ENCODE measurements at regions not wholly inside any gene's neighbourhood (a gene's known extent, or its start where the extent isn't known, plus 50 kb on each side); places are given as distances from the start of the nearest gene placed in this dataset.
"Not testable (repeated sequence)": the region's sequence is repeated elsewhere in the genome, so short reads cannot be mapped to it uniquely, and the experiment has no call there.

- DNase-seq (ENCODE audit: low spot score), result no peak
Measured at GRCh38 chr1:193408782-193409293, 222.4 kb upstream of the B3GALT2 start.

- no peak for DNase-seq (ENCODE audit: low spot score)
Measured at GRCh38 chr1:193406901-193407300, 220.5 kb upstream of the B3GALT2 start.

GRCh38 chr1:193404236-193404635, 217.8 kb upstream of the B3GALT2 start:
- DNase-seq (ENCODE audit: low spot score), result no peak

GRCh38 chr1:193402977-193403376, 216.6 kb upstream of the B3GALT2 start:
- DNase-seq (ENCODE audit: low spot score), result no peak

GRCh38 chr1:193402037-193402436, 215.6 kb upstream of the B3GALT2 start:
- no peak for DNase-seq (ENCODE audit: low spot score)

GRCh38 chr1:193394336-193394735, 207.9 kb upstream of the B3GALT2 start:
- no peak for DNase-seq (ENCODE audit: low spot score)

- DNase-seq (ENCODE audit: low spot score), result no peak
Measured at GRCh38 chr1:193392686-193393085, 206.3 kb upstream of the B3GALT2 start.

GRCh38 chr1:193388683-193389082, 202.3 kb upstream of the B3GALT2 start:
- DNase-seq (ENCODE audit: low spot score), result no peak

- no peak for DNase-seq (ENCODE audit: low spot score)
Measured at GRCh38 chr1:193388165-193388564, 201.8 kb upstream of the B3GALT2 start.

GRCh38 chr1:193387406-193387805, 201.0 kb upstream of the B3GALT2 start:
- DNase-seq (ENCODE audit: low spot score), result no peak

- not testable (repeated sequence) for DNase-seq (ENCODE audit: low spot score)
Measured at GRCh38 chr1:193378451-193378850, 192.0 kb upstream of the B3GALT2 start.

- no peak for DNase-seq (ENCODE audit: low spot score)
Measured at GRCh38 chr1:193377472-193377871, 191.1 kb upstream of the B3GALT2 start.

- DNase-seq (ENCODE audit: low spot score), result no peak
Measured at GRCh38 chr1:193372553-193372952, 186.1 kb upstream of the B3GALT2 start.

GRCh38 chr1:193368302-193368701, 181.9 kb upstream of the B3GALT2 start:
- DNase-seq (ENCODE audit: low spot score), result no peak

- DNase-seq (ENCODE audit: low spot score), result no peak
Measured at GRCh38 chr1:193367863-193368262, 181.4 kb upstream of the B3GALT2 start.

GRCh38 chr1:193366764-193367507, 180.5 kb upstream of the B3GALT2 start:
- no peak for DNase-seq (ENCODE audit: low spot score)

GRCh38 chr1:193365966-193366365, 179.6 kb upstream of the B3GALT2 start:
- DNase-seq (ENCODE audit: low spot score), result no peak

- DNase-seq (ENCODE audit: low spot score), result no peak
Measured at GRCh38 chr1:193359631-193360030, 173.2 kb upstream of the B3GALT2 start.

- no peak for DNase-seq (ENCODE audit: low spot score)
Measured at GRCh38 chr1:193358419-193358818, 172.0 kb upstream of the B3GALT2 start.

- no peak for DNase-seq (ENCODE audit: low spot score)
Measured at GRCh38 chr1:193356249-193356648, 169.8 kb upstream of the B3GALT2 start.

GRCh38 chr1:193355626-193356025, 169.2 kb upstream of the B3GALT2 start:
- DNase-seq (ENCODE audit: low spot score), result no peak

GRCh38 chr1:193355178-193355577, 168.8 kb upstream of the B3GALT2 start:
- no peak for DNase-seq (ENCODE audit: low spot score)

- no peak for DNase-seq (ENCODE audit: low spot score)
Measured at GRCh38 chr1:193348769-193349535, 162.5 kb upstream of the B3GALT2 start.

All from left forelimb (tissue), 1 donor.